AG09309 (cell line): ENCODE measurements at regions not wholly inside any gene's neighbourhood (a gene's known extent, or its start where the extent isn't known, plus 50 kb on each side); places are given as distances from the start of the nearest gene placed in this dataset.

Experiments used
- DNase-seq: peaks from one replicate; pipeline ENCODE4 v3.0.0-alpha.2; 2010; ENCODE audit warnings: low read depth
- H3K4me3 ChIP-seq: 2 replicates; pipeline ENCODE4 v1.5.1; 2011; ENCODE audit warnings: mild to moderate bottlenecking, low read depth, low read length, moderate library complexity; ENCODE audit not compliant: control insufficient read depth
- CTCF ChIP-seq: IDR thresholded peaks from 2 replicates; pipeline ENCODE4 v1.5.1; 2011; ENCODE audit warnings: mild to moderate bottlenecking, low read depth, low read length, inconsistent platforms; ENCODE audit not compliant: insufficient read depth, control insufficient read depth; ENCODE audit errors: missing control alignments

DNA sequence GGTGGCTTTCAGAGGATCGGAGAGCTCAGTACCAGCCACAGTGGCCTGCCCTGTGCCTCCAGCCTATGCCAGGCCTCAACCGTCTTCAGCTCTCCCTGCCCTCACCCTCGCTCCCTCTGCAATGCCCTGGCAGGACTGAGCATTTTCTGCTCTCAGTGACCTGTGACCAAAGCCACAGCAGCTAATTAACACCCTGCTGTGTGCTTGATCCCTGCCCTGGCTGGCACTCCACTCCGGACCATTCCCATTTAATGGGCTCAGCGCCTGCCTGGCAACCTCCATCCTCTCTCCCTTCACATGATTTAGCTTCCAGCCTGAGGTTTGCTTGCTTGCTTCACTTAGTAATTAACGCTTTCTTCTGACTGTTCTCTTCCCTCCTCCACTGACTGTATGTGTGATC, 287.5 kb downstream of the LRFN2 start:
- DNase-seq, result no peak
- H3K4me3 ChIP-seq, result no peak overlapping the region
- TF ChIP-seq CTCF, result no peak

- no peak overlapping the region for H3K4me3 ChIP-seq
- no peak for TF ChIP-seq CTCF
- DNase-seq, result no peak
Observed at GRCh38 chr6:40298207-40298606, 289.0 kb downstream of the LRFN2 start.

DNA sequence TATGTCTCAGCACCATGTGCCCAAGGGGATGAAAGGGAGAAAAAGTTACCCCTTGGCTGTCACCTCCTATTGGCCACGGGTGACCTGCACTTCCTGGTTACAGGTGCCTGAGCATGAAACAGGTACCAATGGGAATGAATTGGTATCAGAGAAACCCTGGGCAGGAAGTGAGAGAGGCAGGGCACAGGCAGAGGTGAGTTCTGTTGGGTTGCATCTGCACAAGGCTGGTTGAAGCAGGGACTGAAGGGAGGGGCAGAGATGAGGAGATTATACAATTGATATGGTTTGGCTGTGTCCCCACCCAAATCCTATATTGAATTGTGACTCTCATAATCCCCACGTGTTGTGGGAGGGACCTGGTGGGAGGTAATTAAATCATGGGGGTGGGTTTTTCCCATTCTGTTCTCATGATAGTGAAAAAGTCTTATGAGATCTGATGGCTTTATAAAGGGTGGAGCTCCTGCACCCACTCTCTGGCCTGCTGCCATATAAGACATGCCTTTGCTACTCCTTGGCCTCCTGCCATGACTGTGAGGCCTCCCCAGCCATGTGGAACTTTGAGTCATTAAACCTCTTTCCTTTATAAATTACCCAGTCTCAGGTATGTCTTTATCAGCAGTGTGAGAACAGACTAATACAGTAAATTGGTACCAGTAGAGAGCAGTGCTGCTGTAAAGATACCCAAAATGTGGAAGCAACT, 291.8 kb downstream of the LRFN2 start:
- TF ChIP-seq CTCF, result no peak
- no peak for DNase-seq

DNA sequence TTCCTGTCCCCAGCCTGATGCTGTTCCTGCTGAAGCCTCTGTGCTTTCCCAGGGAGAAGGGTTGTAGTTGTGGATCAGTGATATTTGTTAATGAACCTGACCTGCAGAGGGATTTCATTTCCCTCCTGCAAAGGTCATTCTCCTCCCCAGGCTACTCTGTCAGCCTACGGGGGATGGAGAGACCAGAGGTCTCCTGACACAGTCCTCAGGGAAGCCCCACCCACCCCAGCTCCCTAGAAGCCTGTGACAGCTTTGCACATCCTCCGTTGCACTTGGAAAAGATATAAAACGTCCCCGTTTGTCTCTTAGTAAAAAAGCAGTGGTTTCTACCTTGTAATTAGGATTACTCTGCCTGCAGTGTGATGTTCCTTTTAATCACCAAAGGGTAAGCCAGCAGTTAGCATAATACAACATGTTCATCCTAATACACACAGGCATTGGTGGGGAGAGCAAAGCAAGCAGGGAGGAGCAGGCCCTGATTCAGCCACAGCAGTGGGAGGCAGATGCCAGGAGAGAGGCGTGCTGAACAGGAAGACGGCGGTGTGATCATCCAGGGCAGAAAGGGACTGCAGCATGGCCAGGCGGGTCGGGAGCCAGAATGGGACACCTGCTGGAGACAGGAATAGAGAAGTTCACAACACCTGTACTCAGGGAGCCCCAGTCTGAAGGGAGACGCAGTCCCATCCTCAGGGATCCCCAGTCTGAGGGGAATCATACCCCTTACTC, 293.5 kb downstream of the LRFN2 start:
- no peak for TF ChIP-seq CTCF
- H3K4me3 ChIP-seq, result no peak overlapping the region
- DNase-seq, result no peak

More for the DNA sequence above, 291.8 kb downstream of the LRFN2 start:
- no peak overlapping the region for H3K4me3 ChIP-seq

DNA sequence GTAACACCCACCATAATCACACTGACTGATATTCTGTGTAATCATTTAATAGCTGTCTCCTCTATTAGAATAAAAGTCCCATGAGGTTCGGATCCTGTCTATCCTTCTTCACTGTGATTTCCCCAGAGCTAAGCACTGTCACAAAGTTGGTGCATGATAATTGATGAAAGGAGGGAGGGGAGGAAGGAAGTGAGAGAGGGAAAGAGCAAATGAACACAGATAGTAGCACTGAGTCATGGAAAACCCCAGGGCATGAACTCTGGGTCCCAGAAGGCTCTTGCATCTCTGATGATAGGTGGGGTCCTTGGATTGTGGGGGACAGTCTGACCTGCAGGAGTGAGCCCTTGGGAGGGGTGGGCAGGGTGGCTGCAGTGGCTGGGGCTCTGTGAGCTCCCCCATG, 294.1 kb downstream of the LRFN2 start:
- DNase-seq, result no peak
- H3K4me3 ChIP-seq, result no peak overlapping the region
- TF ChIP-seq CTCF, result no peak

- TF ChIP-seq CTCF, result no peak
- DNase-seq, result no peak
Observed at GRCh38 chr6:40290816-40291215, 296.3 kb downstream of the LRFN2 start.

More at GRCh38 chr6:40290816-40291215, 296.3 kb downstream of the LRFN2 start:
- H3K4me3 ChIP-seq, result no peak overlapping the region
